GM19035 (cell line): ENCODE measurements at regions not wholly inside any gene's neighbourhood (a gene's known extent, or its start where the extent isn't known, plus 50 kb on each side); places are given as distances from the start of the nearest gene placed in this dataset.

Experiments used
- ATAC-seq: cut with Tn5 transposase; IDR thresholded peaks from one replicate; pipeline ENCODE4 v1.9.1; 2021; ENCODE audit not compliant: unreplicated experiment

GRCh38 chr14:100638211-100638855, 51.1 kb upstream of the BEGAIN start:
- no peak for ATAC-seq

- ATAC-seq = no peak
Measured at GRCh38 chr14:100639280-100639679, 52.1 kb upstream of the BEGAIN start.

- peak; percentile 90 for ATAC-seq
Measured at GRCh38 chr14:100640471-100641273, 53.5 kb upstream of the BEGAIN start.

DNA sequence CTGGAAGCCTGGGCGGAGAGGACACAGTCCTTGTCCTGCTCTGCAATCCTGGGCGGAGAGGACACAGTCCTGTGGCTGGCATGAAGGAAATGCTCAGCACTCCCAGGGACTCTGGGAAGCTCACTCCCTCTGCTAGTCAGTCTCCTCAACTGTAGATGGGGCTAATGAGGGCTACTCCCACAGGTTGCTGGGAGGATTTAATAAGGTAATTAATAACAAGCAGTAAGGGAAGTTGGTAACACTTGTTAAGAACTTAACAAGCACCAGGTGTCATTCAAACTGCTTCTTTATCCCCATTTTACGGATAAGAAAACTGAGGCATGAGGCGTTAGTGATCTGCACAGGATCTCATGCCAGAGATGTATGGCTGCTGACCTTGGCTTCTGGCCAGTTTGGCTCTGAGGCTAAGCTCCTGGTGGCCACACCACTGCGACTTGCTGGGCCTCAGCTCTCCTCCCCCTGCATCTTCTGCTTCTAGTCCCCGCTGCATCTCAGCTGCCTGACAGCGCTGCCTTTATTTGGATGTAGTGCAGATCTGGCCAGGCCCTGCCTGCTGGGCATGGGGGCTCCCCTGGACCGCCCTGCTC, 54.1 kb upstream of the BEGAIN start:
- ATAC-seq = no peak

DNA sequence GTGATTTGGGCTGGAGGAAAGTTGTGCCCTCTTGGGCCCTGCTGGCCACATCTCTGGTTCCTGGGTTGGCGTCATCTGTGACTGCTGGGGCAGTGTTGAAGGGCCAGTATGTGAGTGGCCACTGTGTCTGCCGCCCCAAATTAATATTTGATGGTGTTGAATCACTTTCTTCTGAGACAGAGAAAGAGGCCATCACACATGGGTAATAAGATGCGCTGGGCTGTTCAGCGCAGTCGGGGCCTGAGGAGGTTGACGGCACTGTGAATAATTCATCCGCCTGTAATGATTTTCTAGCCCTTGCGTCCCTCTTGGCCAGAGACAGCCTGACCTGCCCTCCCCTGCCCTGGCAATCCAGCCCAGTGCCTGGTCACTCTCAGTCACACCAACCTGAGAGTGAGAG, 56.2 kb upstream of the BEGAIN start:
- no peak for ATAC-seq

GRCh38 chr14:100644383-100644782, 57.2 kb upstream of the BEGAIN start:
- no peak for ATAC-seq

DNA sequence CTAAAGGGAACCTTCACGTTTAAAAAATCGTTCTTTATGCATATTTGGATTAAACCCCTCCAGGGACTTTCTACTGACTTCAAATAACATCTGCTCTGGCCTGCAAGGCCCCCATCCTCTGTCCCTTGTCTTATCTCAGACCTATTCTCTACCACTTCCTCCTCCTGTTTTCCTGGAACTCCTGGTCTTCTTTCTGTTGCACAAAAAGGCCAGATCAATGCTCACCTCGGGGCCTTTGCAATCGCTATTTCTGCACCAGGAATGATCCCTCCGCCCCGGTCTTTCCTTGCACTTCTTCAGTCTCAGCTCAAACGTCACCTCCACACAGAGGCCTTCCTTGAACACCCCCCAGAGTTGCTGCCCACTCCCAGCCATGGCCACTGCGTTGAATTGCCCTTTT, 57.6 kb upstream of the BEGAIN start:
- no peak for ATAC-seq

- peak; percentile 60 for ATAC-seq
Measured at GRCh38 chr14:100645196-100645981, 58.2 kb upstream of the BEGAIN start.

- no peak for ATAC-seq
Measured at GRCh38 chr14:100645982-100646314, 58.7 kb upstream of the BEGAIN start.

DNA sequence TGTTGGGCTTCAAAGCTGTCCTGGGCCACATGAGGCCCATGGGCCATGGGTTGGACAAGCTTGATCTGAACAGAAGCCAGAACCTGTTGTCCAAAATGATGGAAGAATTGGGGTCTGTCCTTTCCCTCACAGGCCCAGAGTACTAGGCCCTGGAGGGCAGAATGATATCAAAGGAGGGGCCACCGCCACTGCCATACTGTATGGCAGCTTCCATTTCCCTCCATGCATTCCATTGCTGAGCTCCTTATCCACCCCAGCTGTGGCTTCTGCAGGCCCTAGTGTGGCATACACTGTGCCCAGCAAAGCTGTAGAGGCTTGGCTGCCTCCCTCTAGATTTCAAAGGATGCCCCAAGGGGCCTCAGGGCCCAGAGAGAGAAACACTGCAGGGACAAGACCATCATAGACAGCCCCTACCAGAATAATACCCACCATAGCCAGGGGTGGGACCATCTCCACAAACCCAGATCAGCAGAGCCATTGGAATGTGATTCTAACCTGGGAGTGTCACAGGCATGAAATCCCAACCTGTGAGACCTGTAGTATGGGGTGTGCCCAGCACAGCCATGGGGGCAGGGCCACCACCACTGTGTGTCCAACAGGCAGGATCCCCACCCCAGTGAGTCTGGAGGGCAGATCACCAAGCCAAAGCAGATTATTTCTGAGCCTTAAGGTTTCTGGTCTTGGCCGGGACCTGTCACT, 61.4 kb upstream of the BEGAIN start:
- ATAC-seq = no peak

- ATAC-seq = no peak
Measured at GRCh38 chr14:100649173-100649519, 61.9 kb upstream of the BEGAIN start.

DNA sequence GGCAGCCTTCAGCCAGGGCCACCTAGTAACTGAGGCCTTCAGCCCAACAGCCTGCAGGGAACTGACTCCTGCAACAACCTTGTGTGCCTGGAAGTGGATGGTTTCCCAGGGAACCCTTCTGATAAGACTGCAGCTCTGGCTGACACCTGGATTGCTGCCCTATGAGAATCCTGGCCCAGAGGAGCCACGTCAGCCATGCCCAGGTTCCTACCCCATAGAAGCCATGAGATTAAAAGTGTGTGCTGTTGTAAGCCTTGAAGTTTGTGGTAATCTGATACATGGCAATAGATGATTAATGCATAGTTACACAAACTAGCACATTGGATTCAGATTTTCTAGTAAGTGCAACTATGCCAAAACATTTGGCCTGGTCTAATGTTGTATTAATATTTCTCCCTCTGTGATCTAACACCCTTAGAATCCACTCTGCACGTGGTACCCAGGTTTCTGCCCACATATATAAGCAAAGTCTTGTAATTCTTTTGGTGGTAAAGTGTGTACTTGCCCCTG, 64.8 kb upstream of the BEGAIN start:
- ATAC-seq = no peak

DNA sequence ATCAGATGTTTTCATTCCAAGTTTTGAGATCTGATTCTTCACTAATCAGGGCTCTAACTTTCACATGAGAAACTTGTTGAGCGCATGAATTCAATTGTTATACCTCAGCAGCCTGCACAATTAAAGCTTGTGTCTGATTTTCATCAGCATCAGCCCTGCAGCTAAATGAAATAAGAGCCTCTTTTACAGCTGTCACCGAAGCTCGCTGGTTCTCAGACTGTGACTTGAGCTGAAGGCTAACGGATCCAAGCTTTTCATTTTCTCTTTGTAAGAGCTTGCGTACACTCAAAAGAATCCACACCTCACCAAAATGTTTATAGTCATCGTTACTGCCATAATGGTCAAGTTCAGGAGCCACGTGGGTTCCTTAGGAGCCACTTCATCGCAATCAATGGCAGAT, 65.5 kb upstream of the BEGAIN start:
- ATAC-seq = no peak

DNA sequence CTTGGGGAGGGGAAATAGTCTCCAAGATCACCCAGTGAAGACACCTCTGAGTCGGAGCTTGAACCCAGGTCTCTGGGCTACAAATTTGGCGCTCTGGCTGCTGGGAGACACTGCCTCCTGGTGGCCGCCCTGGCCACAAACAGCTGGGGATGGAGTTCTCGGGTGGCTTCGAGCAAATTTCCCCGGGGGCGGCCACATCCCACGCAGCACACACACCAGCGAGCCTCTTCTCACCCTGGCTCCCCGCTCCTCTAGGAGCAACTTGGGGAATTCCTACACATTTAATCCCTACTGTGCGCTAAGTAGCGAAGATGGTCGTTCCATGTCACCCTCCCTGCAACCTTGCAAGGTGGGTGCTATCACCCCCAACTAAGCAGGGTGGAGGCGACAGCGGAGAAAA, 66.2 kb upstream of the BEGAIN start:
- ATAC-seq = no peak

DNA sequence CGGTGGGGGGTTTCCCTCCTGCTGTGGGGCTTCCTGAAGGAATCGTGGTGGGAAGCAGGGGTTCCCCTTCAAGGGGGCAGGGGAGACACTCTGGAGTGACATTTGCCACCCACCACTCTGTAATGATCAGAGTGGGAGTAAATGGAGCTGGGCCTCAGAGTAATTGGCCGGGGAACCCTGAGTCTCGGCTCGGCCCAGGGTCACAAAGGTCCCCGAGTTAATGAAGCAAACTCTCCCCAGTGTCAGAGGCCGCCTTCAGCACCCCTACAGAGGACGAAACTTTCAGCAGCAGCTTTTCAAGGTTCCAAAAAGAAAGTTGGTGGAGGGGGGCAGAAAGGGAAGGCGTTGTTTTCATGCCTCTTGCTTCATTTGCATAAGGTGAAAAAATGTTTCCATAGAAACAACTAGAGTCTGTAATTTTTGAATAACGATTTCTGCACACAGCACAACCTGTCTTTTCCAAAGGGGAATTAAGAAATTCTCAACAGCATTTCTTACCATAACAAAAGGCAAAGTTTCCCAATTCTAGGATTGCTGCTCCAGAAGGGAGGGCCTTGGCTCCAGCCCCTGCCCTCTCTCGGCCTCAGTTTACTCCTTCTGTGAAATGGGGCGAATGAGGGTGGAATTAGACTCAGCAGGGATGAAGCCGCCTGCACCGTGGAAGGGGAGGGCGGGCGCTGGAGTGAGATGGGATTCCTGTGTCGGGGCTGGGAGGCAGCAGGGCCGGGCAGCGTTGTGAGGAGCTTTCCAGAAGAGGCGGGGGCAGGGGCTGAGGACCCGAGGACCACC, 67.0 kb upstream of the BEGAIN start:
- ATAC-seq = no peak

GRCh38 chr14:100654814-100655740, 67.9 kb upstream of the BEGAIN start:
- no peak for ATAC-seq

DNA sequence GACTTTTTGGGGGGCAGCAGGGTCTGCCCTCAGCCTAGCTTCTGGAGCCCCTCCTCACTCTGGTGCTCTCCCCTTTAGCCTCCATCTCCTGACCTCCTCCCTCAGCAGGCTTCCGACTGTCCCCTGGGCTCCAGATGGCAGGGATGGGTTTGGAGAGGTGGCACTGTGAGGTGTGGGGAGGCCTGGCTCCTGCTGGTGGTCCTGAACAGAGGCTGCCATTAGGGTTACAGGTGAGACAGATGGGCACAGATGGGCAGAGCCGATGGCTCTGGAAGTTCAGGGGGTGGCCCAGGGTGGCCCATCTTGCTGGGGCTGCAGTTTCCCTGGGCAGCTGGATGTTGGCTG, 68.5 kb upstream of the BEGAIN start:
- no peak for ATAC-seq

- ATAC-seq = no peak
Measured at GRCh38 chr14:100656996-100657395, 69.7 kb upstream of the DLK1 start.

DNA sequence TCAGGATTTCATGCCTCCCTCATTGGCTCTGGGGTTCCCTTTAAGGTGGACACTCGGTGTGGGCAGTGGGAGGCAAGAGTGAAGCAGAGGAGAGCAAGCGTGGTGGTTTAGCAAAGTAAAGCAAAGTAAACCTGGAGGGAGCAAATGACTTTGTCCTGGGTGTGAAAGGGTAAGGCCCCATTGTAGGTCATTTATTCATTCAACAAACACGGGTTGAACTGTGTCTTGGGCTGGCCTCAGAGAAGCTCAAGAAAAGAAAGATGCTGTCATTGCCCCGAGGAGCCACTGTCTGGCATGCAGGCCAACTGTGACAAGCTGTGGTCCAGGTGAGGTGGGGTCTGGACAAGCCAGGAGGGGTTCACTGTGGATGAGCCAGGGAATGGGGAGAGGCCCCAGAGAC, 68.9 kb upstream of the DLK1 start:
- no peak for ATAC-seq
